Activated CD4-positive, alpha-beta T cell treated with anti-CD3 and anti-CD28 coated beads for 48 hours (primary cell): ENCODE measurements at regions not wholly inside any gene's neighbourhood (a gene's known extent, or its start where the extent isn't known, plus 50 kb on each side); places are given as distances from the start of the nearest gene placed in this dataset.
A peak's percentile ranks its signal among the peaks of the same experiment; 100 is the strongest.
"Not testable (repeated sequence)": the region's sequence is repeated elsewhere in the genome, so short reads cannot be mapped to it uniquely, and the experiment has no call there.

Source experiments
- DNase-seq: peaks from one replicate; pipeline ENCODE4 v3.0.0-alpha.2; 2020

DNA sequence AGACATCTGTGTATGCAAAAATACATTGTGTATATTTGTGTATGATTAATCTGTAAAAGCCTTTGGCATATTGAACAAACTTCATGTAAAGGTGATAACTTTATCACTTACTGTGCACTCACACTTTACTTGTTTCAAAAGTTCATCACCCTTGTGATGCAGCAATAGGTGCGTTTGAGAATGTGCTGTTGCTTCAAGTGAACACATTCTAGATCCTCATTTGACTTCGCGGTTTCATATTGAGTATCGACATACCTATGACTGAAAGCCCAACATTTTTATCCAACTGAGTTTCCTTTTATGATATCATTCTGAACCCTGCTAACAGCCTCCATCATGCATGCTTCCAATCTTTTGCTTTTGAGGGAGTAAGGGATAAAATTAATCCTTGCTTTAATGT is 1086.9 kb downstream of the TMEM121 start:
- DNase-seq: no peak

DNA sequence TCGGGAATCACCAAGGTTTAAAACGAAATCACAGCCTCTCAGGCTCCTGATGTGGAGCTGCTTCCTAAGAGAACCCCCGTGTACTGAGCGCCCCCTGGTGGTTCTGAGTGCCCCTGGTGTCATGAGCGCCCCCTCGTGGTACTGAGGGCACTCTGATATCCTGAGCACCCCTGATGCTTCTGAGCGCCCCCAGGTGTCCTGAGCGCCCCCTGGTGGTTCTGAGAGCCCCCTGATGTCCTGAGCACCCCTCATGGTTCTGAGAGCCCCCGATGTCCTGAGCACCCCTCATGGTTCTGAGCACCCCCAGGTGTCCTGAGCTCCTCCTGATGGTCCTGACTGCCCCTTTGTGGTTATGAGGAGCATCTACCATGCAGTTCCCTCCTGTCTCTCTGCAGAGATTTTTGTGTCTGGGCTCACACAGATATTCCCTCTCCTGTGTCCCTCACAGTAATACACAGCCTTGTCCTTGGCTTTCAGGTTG is 1092.1 kb downstream of the TMEM121 start:
- peak; percentile 95 for DNase-seq

DNA sequence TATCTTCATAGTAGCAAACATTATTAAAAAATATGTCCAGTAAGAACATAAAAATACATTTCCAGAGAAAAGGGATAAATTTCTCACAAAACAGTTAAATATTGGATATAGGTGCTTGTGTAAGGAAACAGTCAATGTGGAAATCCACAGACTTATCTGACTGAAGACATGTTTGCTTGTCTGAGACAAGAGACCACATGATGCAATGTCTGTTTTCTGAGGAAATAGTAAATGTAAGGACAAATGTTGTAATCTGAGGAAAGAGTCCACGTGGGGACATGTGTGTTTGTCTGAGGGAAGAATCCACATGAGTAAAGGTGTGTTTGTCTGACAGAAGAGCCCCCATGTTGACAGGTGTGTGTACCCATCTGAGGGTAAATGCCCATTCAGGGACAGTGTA is 1093.2 kb downstream of the TMEM121 start:
- no peak for DNase-seq

DNA sequence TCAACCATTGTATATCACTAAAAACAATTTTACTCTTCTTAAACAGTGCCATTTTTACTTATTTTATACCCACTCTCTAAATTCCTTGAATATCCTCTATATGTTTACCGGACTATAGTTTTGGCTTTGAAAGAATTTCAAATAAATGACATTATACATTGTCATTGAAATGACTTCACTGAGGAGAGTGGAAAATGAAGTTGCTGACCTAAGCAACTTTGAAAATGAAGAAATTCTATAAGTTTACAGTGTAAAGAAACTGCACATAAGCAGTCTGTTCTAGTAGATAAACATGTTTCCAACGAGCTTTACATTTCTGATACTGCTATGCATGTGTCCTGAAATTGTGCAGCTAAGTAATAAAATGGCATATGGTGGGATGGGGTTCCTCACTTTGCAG is 1094.0 kb downstream of the TMEM121 start:
- DNase-seq: no peak

DNA sequence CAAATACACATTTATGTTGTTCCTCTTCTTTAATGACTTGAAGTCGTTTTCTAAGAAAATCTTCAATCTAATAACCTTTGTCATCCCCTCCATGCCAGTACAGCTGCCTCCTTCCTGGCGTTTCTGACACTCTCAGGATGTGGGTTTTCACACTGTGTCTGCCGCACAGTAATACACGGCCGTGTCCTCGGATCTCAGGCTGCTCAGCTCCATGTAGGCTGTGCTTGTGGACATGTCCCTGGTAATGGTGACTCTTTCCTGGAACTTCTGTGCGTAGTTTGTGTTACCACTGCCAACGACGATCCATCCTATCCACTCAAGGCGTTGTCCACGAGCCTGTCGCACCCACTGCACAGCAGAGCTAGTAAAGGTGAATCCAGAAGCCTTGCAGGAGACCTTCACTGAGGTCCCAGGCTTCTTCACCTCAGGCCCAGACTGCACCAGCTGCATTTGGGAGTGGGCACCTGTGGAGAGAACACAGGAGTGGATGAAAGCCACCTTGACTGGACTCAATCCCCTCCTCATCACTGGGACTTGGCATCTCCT is 1095.9 kb downstream of the TMEM121 start:
- DNase-seq: peak; percentile 20

DNA sequence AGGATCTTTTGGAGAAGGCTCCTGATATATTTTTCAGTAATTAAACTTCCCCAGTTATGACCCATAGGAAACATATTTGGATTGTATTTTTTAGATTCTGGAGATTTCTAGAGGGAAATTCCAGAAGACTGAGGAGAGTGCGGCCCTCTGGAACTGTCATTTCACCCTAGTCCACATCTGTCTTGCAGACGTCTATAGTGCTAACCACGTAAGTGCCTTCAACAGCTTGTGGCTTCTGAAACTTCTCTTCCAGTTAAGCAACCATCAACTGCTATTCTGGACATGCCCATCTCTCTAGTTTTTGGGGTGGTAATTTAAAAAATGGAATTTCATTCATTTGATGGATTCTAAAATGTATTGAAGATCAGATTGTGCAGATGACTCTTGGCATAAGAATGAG is 1098.8 kb downstream of the TMEM121 start:
- DNase-seq: no peak

DNA sequence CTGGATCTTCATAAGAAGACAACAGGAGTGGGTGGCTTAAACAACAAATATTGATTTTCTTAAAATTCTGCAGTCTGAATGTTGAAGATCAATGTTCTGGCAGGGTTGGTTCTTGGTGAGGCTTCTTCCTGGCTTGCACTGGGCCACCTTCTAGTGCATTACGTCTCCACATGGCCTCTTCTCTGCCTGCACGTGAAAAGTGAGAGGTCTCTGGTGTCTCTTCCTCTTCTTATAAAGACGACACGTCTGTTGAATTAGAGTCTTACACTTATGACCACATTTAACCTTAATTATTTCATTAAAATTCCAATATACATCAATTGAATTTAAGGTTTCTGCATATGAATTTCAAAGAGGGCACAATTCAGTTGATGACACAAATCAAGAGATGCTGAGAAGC is 1100.1 kb downstream of the TMEM121 start:
- not testable (repeated sequence) for DNase-seq

DNA sequence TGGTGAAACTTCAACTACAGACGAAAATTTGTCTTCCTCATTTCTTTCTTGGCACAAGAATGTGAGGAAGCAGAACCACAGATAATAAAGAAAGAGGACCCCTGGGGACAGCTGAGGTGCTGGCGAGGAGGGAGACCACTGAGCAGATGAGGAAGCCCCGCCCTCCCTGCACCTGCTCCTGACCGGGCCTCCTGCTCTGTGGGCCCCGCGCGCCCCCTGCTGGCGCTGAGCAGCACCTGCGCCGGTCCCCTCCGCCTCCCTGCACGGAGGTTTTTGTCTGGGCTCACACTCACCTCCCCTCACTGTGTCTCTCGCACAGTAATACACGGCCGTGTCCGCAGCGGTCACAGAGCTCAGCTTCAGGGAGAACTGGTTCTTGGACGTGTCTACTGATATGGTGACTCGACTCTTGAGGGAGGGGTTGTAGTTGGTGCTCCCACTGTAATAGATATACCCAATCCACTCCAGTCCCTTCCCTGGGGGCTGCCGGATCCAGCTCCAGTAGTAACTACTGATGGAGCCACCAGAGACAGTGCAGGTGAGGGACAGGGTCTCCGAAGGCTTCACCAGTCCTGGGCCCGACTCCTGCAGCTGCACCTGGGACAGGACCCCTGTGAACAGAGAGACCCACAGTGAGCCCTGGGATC is 1100.7 kb downstream of the TMEM121 start:
- DNase-seq: peak; percentile 74

DNA sequence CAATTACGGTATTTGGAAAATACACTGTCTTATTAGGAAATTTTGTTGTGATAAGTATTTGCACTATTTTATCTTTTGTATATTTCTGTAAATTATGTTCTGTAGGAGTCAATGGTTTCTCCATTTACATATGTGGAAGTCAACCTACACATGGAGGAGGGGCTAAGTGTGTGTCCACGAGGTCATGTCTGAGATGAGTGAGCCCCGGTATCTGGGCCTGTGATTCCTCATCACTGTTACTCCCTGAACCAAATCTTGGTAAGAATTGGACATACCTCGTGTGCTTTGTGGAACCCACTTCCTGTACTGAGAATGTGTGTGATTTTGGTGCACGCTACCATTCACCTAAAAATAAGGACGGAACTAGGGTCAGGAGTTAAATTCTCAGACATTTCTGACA is 1105.5 kb downstream of the TMEM121 start:
- DNase-seq: no peak

DNA sequence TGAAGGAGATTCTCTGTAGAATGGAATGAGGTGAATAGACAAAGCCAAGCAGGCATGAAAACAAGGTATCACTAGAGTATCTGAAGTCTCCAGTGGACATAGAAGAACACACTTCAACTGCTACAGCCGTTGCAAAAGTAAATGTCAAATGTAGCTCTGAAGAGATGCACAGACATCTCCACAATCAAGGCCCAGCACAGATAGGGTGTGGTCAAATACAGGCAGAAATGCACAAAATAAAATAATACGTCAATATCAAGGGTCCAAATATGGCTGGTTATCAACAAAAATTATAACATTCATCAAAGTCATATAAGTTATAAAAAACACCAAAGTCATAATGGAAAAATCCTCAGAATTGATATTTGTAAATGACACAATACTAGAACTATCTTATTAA is 1107.3 kb downstream of the TMEM121 start:
- no peak for DNase-seq

DNA sequence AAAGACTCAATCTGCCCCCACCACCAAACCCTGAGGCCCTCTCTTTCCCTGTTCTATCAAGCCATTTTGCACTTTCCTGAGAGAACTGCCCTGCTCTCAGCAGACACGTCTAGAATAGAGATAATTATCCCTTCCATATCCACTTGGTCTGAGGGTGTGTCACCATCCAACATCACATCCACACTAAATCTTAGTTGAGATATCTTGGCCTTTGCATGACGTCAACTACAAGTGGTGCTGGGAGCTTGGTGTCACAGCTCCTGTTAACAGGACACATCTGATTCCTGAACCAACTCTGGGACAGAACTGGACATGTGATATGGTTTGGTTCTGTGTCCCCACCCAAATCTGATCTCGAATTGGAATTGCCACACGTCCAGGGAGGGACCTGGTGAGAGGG is 1109.2 kb downstream of the TMEM121 start:
- no peak for DNase-seq

DNA sequence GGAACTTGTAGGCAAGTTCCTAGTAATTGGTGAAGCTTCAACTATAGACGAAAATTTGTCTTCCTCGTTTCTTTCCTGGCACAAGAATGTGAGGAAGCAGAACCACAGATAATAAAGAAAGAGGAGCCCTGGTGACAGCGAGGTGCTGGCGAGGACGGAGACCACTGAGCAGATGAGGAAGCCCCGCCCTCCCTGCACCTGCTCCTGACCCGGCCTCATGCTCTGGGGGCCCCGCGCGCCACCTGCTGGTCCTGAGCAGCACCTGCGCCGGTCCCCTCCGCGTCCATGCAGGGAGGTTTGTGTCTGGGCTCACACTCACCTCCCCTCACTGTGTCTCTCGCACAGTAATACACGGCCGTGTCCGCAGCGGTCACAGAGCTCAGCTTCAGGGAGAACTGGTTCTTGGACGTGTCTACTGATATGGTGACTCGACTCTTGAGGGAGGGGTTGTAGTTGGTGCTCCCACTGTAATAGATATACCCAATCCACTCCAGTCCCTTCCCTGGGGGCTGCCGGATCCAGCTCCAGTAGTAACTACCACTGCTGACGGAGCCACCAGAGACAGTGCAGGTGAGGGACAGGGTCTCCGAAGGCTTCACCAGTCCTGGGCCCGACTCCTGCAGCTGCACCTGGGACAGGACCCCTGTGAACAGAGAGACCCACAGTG is 1112.5 kb downstream of the TMEM121 start:
- peak; percentile 26 for DNase-seq

DNA sequence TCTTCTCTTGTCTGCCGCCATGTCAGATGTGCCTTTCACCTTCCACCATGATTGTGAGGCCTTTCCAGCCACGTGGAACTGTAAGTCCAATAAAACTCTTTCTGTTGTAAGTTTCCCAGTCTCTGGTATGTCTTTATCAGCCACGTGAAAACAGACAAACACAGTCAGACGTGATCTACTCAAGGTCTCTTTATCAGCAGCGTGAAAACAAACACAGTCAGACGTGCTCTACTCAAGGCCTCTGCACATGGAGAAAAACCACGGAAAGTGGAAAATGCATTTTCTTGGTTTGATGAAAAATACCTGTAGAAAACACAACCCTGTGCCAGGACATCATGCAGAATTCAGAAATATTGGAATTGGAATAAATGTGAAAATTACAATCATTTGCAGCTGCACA is 1115.7 kb downstream of the TMEM121 start:
- DNase-seq: no peak

DNA sequence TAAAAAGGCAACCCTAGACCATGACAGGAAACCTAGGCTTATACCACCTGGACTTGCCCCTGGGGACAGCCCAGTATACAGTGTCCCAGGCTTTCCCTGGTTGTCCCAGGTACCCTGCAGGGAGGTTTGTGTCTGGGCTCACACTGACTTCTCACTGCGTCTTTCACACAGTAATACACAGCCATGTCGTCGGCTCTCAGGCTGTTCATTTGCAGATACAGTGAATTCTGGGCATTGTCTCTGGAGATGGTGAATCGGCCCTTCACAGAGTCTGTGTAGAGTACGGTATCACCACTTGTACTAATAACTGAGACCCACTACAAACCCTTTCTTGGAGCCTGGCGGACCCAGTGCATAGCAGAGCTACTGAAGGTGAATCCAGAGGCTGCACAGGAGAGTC is 1116.6 kb downstream of the TMEM121 start:
- DNase-seq: not testable (repeated sequence)

DNA sequence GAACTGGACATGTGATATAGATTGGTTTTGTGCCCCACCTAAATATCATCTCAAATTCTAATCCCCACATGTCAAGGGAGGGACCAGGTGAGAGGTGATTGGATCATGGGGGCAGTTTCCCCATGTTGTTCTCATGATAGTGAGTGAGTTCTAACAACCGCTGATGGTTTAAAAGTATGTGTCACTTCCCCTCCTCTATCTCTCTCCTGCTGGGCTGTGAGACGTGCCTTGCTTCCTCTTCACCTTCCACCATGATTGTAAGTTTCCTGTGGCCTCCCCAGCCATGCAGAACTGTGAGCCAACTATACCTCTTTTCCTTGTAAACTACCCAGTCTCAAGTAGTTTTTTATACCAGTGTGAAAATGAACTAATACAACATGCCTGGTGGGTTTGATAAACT is 1122.5 kb downstream of the TMEM121 start:
- DNase-seq: not testable (repeated sequence)

DNA sequence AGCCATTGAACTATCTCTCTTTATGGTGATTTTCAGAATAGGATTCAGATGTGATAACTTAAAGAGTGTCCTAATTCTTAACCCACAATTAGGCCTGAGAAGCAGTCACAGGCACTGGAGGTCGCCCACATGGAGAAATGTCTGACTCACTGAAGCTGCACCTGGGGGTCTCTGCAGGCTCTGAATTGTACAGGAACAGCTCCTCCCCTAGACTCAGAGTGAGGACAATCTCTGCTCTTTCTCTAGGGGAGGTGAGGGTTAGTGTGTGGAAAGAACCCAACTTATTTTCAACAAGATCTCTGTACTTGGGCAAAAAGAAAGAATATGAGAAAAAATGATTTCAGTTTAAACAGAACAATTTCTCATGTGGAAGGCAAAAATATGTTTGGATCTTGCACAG is 1124.6 kb downstream of the TMEM121 start:
- DNase-seq: no peak

DNA sequence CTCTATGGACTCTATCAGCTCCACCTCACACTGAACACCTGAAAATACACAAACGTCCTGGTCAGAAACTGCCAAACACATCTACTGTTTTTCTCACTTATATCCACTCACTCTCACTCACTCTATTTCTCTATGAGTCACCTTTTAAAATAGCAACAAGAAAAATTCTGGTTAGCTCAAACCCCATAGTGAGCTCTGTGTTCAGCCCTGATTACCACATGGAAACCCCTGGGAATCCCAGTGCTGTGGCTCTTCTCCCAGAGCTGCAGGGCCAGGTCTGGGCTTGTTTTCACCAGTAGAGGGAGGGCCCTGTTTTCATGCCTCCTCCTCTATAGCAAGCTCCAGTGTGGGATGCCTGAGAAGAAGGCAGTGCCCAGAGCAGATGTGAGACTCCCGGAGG is 1126.1 kb downstream of the TMEM121 start:
- DNase-seq: no peak

DNA sequence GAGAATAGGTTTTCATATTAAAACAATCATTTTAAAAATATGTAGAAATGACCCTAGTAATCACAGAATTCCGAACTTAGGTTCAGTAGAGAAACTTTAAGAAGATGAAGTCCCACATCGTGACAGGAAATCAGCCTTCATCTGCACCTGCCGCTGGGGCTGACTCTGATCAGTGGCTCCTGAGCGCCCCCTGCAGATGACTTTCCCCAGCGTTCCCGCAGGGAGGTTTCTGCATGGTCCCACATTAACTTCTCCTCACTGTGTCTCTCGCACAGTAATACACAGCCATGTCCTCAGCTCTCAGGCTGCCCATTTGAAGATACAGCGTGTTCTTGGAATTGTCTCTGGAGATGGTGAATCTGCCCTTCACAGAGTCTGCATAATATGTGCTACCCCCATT is 1131.1 kb downstream of the TMEM121 start:
- peak; percentile 74 for DNase-seq

DNA sequence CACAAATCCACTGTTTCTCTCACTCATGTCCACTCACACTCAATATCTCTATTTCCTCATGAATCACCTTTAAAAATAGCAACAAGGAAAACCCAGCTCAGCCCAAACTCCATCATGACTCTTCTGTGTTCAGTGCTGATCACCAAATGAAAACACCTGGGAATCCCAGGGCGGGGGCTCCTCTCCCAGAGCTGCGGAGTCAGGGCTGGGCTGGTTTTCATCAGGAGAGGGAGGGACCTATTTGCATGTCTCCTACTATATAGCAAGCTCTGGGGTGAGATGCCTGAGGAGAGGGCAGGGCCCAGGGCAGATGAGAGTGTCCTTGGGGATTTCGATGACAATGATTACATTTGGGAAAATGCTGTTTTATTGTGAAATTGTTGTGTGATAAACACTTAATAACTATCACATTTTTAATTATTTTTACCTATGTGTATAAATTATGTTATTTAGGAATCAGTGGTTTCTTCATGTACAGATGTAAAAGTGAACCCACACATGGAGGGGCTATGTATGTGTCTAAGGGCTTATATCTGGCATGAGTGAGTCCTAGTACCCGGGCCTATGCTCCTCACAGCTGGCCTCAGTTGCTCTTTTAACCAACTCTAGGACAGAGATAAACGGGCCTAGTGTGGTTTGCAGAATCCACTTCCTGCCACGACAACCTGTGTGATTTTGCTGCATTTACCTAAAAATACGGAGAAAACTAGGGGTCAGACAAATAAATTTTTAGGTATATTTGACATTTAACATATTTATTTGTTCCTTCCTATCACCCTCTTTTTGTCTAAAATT is 1131.9 kb downstream of the TMEM121 start:
- DNase-seq: not testable (repeated sequence)

DNA sequence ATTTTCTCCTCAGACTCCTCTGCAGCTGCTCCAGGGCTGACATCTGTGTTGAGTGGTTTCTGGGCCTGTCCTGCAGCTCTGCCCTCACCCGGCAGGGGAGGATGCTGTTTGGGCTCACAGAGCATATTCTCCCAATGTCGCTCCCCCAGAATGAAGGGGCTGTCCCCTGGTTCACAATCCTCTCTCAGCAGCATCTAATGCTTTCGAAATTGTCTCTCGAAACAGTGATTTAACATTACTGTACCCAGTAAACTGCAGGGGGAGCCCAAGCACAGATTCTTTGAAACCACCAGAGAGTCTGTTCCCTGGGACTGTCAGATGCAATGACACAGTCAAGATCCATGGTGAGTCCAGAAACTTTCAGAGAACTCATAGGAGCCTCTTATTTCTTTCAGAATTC is 1135.2 kb downstream of the TMEM121 start:
- peak; percentile 68 for DNase-seq

DNA sequence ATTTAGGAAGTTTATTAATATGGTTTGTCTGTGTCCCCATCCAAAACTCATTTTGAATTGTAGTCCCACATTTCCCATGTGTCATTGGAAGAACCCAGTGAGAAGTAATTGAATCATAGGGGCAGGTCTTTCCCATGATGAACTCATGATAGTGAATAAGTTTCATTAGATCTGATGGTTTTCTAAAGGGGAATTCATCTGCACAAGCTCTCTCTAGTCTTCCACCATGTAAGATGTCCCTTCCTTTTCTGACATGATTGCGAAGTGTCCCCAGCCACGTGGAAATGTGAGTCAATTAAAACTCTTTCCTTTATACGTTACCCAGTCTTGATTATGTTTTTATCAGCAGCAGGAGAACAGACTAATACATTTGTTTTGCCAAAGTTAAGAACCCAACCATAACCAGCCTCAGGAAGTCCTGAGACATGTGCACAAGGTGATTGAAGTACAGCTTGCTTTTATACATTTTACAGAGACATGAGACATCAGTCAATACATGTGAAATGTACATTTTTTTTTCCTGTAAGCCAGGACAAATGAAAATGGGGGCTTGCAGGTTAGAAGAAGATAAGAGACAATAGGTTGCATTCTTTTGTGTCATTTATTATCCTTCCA is 1136.7 kb downstream of the TMEM121 start:
- no peak for DNase-seq

DNA sequence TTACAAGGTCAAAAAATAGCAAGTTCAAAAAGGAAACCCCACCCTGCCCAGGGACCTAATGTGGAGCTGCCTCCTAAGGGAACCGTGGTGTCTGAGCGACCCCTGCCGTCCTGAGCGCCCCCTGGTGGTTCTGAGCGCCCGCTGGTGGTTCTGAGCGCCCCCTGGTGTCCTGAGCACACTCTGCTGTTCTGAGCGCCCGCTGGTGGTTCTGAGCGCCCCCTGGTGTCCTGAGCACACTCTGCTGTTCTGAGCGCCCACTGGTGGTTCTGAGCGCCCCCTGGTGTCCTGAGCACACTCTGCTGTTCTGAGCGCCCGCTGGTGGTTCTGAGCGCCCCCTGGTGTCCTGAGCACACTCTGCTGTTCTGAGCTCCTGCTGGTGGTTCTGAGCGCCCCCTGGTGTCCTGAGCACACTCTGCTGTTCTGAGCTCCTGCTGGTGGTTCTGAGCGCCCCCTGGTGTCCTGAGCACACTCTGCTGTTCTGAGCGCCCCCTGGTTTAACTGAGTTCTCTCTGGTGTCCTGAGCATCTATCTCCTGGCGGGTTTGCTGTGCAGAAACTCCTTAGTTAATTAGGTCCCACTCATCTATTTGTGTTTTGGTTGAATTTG is 1137.5 kb downstream of the TMEM121 start:
- peak; percentile 88 for DNase-seq

DNA sequence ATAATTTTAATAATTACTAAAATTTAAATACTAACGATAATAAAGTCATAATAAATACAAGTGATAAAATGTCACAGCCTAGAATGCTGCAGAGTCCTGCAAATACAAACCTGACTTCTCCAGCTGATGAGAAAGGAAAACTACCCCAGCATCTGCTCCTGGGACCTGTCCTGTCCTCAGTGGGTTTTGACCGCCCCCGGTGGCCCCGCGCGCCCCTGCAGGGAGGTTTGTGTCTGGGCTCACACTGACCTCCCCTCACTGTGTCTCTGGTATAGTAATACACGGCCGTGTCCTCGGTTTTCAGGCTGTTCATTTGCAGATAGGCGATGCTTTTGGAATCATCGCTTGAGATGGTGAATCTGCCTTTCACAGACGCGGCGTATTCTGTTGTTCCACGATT is 1139.4 kb downstream of the TMEM121 start:
- DNase-seq: peak; percentile 68
